ENCODE measurements at regions not wholly inside any gene's neighbourhood (a gene's known extent, or its start where the extent isn't known, plus 50 kb on each side); places are given as distances from the start of the nearest gene placed in this dataset.

DNA sequence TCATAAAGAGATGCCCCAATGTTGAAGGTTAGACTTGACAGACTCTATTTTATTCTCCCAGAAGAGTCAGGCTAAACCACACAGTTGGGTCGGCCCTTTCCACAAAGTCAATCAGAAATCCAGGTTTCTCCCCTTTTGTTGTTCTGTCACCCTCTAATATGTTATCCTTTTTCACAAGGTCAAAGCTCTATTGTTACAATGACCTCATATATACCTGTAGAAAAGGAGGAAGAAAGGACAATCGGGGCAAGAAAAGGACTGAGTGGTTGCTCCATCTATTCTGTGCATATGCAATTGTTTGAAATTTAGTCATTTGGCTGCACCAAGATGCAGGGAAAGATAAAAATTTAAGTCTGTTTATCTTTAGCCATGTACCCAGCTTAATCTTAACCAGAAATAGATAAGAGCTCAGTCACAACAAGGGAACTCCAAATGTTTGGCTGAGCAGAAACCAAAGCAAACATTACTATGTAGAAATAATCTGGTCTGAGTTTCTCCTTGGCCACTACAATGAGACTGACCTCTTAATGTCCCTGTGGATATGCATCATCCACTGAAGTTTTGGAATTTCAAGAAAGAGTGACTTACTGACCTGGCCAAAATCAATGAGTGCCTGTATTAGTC, 503.7 kb downstream of the GALC start:
- intact Hi-C loops (cut with DNase I, micrococcal nuclease): no loop called here
- no peak for ATAC-seq
- no peak for DNase-seq

DNA sequence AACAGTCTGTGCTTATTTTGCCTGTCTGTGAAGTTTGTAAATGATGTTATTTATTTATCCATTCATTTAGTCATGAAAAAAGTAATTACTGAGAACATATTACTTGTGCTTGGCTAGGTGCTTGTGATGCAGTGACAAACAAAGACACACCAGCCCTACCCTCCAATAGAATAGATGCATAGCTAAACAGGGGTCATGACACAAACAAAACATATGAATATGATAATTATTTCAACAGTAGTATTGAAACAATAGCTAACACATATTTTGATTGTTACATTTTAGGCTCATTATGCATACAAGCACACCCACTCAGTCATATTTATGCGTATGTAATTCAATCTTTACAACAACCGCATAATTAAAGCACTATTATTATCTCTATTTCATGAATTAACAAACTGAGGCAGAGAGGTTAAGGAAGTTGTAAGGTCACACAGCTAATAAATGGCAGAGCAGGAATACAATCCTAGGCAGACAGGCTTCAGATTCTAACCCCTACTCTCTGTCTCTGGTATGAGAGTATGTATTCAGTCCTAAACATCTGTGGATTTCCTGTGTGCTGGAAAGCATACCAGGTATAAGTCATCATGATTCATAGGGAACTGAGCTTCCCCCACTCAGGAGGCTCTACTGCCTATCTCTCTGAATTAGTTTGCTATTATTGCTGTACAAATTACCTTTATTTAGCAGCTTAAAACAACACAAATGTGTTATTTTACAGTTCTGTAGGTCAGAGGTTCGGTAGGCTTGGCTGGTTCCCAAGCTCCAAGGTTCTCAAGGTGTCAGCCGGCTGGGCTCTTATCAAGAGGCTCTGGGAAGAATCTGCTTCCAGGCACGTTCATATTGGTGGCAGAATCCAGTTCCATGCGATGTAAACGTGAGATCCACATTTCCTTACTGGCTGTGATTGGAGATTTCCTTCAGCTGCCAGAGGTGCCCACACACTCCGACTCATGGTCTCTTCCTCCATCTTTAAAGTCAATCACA, 509.4 kb downstream of the GALC start:
- no peak for ATAC-seq
- DNase-seq: no peak
- intact Hi-C loops (cut with DNase I, micrococcal nuclease): no loop called here

DNA sequence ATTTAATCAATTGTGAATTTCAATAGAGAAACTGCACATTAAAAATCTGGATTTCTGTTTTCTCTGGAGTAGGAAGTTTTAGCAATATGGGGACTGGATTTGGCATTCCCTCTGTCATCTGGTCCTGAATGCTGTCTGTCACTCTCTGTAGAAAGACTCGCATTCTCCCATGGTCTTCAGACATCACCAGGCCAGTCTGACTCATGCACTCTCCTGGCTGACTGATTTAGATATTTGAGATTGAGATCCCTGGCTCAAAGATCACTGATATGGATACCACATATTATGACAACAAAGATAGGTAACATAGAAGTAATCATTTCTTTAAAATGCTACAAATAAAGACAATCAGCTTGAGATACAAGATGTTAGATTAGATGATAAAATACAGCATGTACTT, 524.5 kb downstream of the GALC start:
- intact Hi-C loops (cut with DNase I, micrococcal nuclease): no loop called here
- DNase-seq: no peak
- no peak for ATAC-seq

DNA sequence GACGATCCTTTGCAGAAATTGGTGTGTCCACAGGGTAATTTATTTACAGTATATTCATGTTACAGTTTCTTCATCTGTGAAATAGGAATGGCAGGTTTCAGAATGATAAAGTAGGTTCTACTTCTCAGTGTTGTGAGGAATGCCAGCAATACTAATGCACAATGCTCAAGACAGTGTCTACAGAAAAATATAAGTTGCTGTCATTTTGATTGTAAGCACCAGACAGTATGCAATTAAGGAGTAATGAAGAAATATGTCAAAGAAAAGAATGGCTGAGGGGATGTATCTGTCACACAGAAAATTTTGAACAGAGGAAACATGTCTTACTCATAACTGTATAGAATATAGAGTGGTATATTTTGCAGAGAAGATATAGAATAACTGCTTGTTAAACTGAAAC, 525.4 kb downstream of the GALC start:
- intact Hi-C loops (cut with DNase I, micrococcal nuclease): no loop called here
- no peak for ATAC-seq
- DNase-seq: no peak

DNA sequence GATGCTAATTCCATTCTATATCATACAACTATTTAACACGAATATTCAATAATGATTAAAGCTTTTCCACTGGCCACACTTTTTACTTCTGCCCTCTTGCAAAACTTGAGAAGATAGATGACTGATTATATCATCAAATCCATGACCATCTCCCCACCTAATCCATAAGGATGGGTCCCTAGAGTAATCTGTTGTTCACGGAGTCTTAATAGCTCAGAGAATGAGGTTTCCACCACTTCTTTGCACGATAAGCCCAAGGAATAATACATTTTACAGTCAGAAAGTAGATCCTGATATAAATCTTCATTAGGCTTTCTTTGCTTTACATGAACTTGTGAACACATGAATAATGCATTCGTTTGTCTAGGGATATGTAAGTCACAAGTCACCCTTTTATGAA, 527.2 kb downstream of the GALC start:
- intact Hi-C loops (cut with DNase I, micrococcal nuclease): no loop called here
- DNase-seq: no peak
- no peak for ATAC-seq

DNA sequence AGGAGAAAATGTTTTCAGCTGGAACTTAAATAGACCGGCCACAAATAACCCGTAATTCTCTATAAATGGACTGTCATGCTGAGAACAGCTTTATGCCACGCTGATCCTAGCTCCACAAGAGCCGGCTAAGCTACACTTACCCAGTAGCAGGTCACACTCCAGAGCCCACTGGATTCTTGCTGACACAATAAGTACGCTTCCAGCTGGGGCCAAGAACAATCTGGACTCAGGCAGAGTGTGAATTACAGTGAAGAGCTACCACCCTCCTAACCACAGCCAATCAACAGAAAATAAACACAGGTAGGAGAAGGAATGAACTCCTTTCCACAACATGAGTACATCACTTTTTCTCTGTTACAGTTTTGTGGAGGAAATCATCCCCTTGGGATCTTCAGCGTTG, 531.3 kb downstream of the GALC start:
- no peak for DNase-seq
- intact Hi-C loops (cut with DNase I, micrococcal nuclease): no loop called here
- no peak for ATAC-seq

DNA sequence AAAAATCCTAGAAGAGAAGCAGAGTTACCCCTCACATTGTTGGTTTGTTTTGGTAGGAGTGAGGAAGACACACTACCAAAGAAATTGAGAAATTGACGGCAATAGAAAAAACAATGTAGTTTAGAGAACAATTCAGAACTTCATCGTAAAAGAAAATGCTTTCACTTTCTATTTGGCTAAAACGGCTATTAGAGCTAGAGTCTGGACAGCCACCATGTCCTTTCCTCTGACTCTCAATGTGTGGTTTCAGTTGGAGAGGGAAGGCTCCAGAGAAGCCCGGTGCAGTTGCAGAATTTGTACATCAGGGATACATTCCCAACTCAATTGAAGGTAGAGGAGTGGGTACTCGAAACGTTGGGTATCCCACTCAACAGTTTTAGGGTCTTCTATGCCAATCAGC, 535.3 kb downstream of the GALC start:
- ATAC-seq (no peak), DNase-seq (no peak)
- intact Hi-C loops (cut with DNase I, micrococcal nuclease): no loop called here

DNA sequence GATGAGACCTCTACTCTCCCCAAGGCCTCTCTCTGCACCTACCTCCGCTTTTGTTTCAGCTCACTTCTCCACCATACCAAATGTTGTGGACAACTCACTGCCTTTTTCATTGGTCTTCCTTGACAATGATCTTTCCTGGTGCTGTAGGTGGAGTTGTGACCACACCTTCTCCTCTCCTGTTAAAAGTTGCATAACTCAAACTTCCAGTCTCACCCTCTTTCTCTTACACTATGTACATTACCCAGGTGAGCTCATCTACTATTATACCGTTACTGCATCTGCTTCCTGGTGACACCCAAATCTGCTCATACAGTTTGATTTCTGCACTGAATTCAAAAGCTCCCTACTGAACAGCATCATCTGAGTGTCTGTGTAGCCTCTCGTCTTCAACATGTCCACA, 542.8 kb downstream of the GALC start:
- ATAC-seq (no peak), DNase-seq (no peak)
- intact Hi-C loops (cut with DNase I, micrococcal nuclease): no loop called here

DNA sequence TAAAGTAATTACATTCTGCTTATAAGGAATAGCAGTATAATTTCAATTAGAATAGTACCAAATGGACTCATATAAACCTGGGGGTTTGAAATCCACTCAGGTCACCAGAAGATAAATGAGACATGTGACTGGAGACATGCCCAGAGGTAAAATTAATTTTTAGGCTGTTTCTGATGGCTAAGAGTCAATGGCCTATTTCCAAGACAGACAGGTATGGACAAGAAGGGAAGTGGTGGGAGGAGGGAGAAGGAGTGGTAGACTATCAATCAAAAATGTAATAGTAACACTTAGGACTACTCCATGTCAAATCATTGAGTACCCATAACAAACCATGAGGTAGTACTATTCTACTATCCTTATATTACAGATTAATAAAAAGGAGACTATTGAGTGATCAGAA, 544.0 kb downstream of the GALC start:
- DNase-seq (no peak), ATAC-seq (no peak)
- intact Hi-C loops (cut with DNase I, micrococcal nuclease): no loop called here

DNA sequence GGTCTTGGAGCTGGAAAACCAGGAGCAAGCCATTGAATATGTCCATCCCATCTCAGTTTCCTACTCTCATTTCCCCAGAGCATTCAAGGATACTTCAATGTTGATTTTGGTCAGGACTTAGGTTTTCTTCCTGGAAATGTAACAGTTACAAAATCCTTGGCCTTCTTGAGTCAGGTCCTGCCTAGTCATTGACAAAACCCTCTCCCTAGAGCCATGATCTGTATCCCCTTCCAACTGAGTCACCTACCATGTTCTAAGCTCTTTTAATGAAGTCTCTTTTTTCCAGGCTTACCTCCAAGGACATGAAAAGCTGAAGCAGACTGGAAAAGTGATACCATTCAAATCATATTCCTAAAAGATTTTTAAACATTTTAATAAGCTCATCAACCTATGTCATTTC, 549.2 kb downstream of the GALC start:
- DNase-seq (no peak), ATAC-seq (no peak)
- intact Hi-C loops (cut with DNase I, micrococcal nuclease): no loop called here

DNA sequence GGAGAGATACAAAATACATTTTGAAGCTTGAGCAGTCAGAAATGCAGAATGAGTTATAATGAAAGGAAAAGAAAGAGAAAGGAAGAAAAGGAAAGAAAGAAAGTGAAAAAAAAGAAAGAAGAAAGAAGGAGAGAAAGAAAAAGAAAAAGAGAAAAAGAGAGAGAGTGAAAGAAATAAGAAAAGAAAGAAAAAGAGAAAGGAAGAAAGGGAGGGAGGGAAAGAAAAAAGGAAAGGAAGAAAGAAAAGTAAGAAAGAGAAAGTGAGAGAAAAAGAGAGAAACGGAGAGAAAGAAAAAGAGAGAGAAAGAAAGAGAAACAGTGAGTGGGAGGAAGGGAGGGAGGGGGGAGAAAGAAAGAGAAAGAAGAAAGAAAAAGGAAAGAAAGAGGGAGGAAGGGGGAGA, 549.9 kb downstream of the GALC start:
- DNase-seq (no peak), ATAC-seq (no peak)
- intact Hi-C loops (cut with DNase I, micrococcal nuclease): no loop called here

DNA sequence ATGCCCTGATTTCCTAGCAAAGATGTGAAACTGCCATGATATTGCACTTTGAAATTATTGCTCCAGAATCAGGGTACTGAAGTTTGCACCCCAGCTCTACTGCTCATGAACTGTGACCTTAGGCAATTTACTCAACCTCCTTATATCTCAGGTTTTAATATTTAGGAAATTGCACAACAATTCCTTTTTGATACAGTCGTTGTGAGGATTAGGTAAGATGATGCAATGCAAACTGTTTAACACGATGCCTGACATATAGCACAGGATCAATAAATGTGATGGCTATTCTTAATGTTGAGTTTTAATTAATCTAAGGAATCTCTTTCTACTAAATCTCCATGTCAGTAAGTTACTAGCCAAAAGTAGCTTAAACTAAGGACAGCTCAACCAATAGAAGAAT, 555.8 kb downstream of the GALC start:
- no peak for DNase-seq
- intact Hi-C loops (cut with DNase I, micrococcal nuclease): no loop called here
- ATAC-seq: no peak

DNA sequence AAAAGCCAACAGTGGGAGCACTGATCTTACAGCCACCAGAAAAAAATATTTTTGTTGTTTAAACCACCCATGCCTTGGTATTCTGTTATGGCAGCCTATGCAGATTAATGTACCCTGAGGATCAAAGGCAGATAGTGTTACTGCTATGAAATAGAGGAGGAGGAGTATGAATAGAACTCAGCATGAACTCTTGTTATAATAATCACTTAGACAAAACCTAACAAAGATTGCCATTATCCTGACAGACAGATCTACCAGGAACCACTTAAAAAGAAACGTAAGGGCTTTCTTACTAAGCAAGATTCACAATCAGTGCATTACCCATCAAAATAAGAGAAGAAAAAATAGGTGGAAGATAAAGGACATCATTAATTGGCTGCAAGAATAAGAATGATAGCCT, 558.3 kb downstream of the GALC start:
- ATAC-seq (no peak), DNase-seq (no peak)
- intact Hi-C loops (cut with DNase I, micrococcal nuclease): no loop called here

DNA sequence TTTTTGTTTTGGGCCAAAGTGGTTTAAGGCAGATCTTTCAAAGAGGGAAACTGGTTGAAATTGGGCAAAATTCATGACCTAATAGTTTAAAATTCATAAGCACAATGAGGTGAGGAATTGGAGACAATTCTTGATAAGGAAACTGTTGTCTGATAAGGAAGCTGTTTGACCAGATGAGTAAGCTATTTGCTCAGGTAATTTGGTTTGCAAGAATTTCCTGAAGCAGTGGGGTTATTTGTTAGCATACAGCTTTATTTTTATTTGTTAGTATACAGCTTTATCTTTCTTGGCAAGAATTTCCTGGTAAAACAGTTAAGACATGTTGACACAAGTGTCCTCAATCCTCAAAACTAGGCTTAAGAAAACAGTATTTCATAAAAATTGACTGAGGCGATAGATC, 559.0 kb downstream of the GALC start:
- intact Hi-C loops (cut with DNase I, micrococcal nuclease): no loop called here
- ATAC-seq (no peak), DNase-seq (no peak)

DNA sequence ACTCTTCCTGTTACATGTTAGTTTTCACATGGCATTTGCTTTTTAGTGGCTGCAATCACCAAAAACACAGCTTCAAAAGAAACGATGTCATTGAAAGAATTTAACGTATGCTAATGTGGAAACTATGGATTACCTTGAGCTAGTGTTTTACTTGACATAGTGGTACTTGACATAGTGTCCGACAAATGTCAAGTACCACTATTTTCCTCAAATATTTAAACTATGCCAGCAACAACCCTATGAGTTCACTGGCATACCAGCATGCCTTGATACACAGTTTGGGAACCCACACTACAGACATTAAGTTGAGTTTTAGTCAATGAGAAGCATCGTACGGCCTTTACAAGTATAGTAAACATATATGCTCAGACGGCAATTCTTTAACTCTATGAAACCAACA, 560.3 kb downstream of the GALC start:
- no peak for ATAC-seq
- no peak for DNase-seq
- intact Hi-C loops (cut with DNase I, micrococcal nuclease): no loop called here

DNA sequence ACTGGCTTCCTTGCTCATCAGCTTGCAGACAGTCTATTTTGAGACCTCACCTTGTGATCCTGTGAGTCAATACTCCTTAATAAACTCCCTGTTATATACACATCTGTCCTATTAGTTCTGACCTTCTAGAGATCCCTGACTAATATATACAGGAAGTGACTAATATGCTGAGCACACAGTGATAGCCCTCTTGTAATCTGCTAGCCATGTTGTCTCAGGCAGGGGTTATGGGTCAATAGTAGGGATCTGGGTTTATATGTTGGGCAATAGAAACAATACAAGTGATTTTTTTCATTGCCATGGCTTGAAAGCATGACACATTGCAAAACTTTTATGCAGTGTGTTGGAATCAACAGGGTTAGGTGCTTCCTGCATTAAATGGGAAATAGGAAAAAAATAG, 562.2 kb downstream of the GALC start:
- DNase-seq (no peak), ATAC-seq (no peak)
- intact Hi-C loops (cut with DNase I, micrococcal nuclease): no loop called here

DNA sequence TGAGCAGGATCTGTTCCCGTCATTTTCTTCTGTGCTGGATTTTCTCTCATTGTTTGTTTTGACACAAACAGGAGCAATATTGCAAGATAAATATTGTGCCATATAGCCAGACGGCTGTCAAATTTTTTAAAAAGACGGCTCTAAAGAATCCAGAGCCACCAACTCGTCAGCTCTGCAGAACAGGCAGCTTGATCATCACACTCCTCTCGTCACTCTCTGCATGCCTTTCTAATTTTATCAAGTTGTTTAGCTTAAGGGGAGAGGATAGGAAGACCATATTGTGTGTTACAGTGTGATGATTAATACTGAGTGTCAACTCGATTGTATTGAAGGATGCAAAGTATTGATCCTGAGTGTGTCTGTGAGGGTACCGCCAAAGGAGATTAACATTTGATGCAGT, 562.8 kb downstream of the GALC start:
- intact Hi-C loops (cut with DNase I, micrococcal nuclease): no loop called here
- no peak for ATAC-seq
- no peak for DNase-seq

DNA sequence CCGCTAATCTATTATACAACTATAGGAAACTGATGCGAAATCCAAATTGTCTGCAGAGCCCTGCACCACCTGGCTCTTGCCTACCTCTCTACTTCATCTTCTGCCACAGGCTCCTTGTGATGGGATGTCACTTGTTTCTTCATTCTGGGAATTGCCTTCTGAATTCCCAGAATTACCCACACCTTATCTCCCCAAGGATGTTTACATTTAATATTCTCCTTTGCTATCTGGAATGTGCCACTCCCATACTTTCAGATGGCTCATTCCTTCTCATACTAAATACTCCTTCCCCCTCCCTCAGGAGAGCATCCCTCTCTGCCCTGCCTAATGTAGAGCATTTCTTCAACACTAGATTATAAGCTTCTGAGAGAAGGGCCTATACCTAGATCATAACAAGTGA, 573.1 kb downstream of the GALC start:
- intact Hi-C loops (cut with DNase I, micrococcal nuclease): no loop called here
- ATAC-seq (no peak), DNase-seq (no peak)

DNA sequence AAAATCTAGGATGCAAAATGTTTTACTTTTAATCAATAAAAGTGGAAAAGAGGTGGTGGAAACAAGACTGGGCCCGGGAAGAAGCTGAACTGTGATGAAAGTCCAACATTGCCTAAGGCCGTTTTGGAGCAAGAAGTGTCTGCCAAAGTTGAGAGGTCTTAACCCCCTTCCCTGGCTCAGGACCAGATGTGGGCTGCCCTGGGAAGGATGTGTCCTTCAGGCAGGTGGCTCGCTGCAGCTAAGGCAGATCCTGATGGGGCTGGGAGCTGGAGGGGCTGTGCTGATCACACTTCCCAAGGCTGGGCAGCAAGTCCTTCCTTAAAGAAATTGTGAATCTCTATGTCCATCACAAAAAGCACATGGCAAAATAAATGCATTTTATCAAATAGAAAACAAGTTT, 581.6 kb downstream of the GALC start:
- intact Hi-C loops (cut with DNase I, micrococcal nuclease): no loop called here
- DNase-seq (no peak), ATAC-seq (no peak)

DNA sequence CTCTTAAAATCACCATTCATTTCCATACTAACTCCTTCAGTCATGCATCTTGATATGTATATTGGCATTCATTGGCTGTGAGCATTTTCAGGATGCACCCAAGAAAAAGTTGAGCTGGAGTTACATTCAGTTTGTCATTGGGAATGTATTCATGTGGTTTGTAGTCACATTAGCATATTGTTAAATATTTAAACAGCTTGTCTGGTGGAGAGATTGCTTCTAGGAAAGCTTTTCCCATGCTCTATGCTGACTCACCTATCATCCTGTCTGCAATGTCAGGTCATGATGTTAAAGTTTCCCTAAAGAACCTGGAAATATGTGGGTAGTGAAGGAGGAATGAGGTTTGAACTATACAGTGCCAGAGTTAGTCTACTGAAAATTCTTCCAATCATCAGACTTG, 583.6 kb downstream of the GALC start:
- intact Hi-C loops (cut with DNase I, micrococcal nuclease): no loop called here
- DNase-seq (no peak), ATAC-seq (no peak)

DNA sequence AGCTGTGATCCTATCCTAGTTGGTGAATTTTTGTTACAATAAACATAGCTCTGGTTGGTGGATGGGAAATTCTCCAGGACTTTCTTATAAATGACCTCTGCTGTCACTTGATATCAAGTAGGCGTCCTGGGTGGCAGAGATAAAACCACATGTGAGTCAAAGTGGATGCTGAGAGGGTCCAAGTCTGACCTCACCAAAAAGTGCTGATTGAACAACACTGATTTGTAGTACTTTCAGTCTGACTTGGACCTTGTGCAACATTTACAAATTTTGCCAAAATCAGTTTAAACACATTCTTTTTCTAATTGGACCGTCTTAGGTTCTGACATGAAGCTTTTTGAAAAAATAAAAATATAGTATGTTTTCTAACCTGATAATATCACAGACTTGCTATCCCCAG, 585.6 kb downstream of the GALC start:
- no peak for ATAC-seq
- intact Hi-C loops (cut with DNase I, micrococcal nuclease): no loop called here
- no peak for DNase-seq

Data from left colon (tissue), 2 donors.